ENCODE measurements at regions not wholly inside any gene's neighbourhood (a gene's known extent, or its start where the extent isn't known, plus 50 kb on each side); places are given as distances from the start of the nearest gene placed in this dataset.

GRCh38 chr17:70994194-70994593, 824.9 kb downstream of the KCNJ2 start:
- H3K14ac ChIP-seq (ENCODE audit: insufficient read length): no peak overlapping the region
- DNase-seq (ENCODE audit: low read depth in 1 of 2, low spot score in 2 of 2) (no peak), FAIRE-seq (no peak)
- peaks cover 0 to 4% (median 0%) of the 10 kb centered on the region in 4 experiments; a peak in 2 of 7 replicates for H3K4me1 ChIP-seq (replicated peaks in 1 of 4; ENCODE audit: control insufficient read depth in 3 of 4, insufficient read depth in 4 of 4, low read length in 3 of 4)
- ChIA-PET POLR2A (ENCODE audit: partially characterized antibody) (no interaction called here), CTCF (ENCODE audit: partially characterized antibody) (no interaction called here)
- no peak overlapping the region for H4K5ac ChIP-seq (ENCODE audit: insufficient read length, low read depth, low read length)
- H2AFZ ChIP-seq (ENCODE audit: low read length): no peak overlapping the region
- no peak overlapping the region for H3K4me3 ChIP-seq (ENCODE audit: extremely low read depth in 1 of 4, insufficient read depth in 2 of 4, low read depth in 3 of 4, low read length in 4 of 4)
- H3K4ac ChIP-seq (replicated peaks; ENCODE audit: insufficient read length, low read depth, low read length): no peak overlapping the region
- H3K79me1 ChIP-seq (ENCODE audit: low read depth, low read length): no peaks in the 10 kb centered on the region
- H4K20me1 ChIP-seq (replicated peaks in 1 of 2; ENCODE audit: control insufficient read depth in 1 of 2, insufficient read depth in 2 of 2, low read length in 2 of 2): no peaks in the 10 kb centered on the region
- no peaks in the 10 kb centered on the region for H3K27me3 ChIP-seq (replicated peaks in 1 of 4; ENCODE audit: control insufficient read depth in 3 of 4, extremely low read depth in 1 of 4, insufficient read depth in 3 of 4, low read length in 3 of 4)
- no peak overlapping the region for H2BK15ac ChIP-seq (ENCODE audit: low read length)
- H3K23ac ChIP-seq (ENCODE audit: insufficient read length): no peak overlapping the region
- no peak overlapping the region for H4K91ac ChIP-seq (replicated peaks; ENCODE audit: insufficient read length, low read length)
- H2BK5ac ChIP-seq (ENCODE audit: low read depth, low read length): no peak overlapping the region
- H3K56ac ChIP-seq (replicated peaks; ENCODE audit: insufficient read length, low read depth, low read length): no peak overlapping the region
- H2BK120ac ChIP-seq (replicated peaks; ENCODE audit: low read depth, low read length): no peak overlapping the region
- H3K36me3 ChIP-seq (ENCODE audit: control insufficient read depth in 2 of 4, insufficient read depth in 4 of 4, low read length in 3 of 4): no peaks in the 10 kb centered on the region
- no peaks in the 10 kb centered on the region for H3K23me2 ChIP-seq (ENCODE audit: low read depth, low read length)
- H3K27ac ChIP-seq (ENCODE audit: low read depth, low read length): no peak overlapping the region
- H2BK20ac ChIP-seq (ENCODE audit: low read length): no peak overlapping the region
- no peak overlapping the region for H3K4me2 ChIP-seq (ENCODE audit: insufficient read depth in 1 of 2, low read depth in 2 of 2, low read length in 2 of 2)
- no peak overlapping the region for H3K18ac ChIP-seq (ENCODE audit: extremely low read depth, low read length)
- no peak overlapping the region for H2BK12ac ChIP-seq (ENCODE audit: low read depth, low read length)
- no peaks in the 10 kb centered on the region for H3K9me3 ChIP-seq (ENCODE audit: insufficient read depth in 2 of 2, low read depth in 1 of 2, low read length in 1 of 2)
- TF ChIP-seq SP2 (IDR thresholded peaks at IDR 0.05; ENCODE audit: low read length): no peak
- TF ChIP-seq POU5F1 (IDR thresholded peaks at IDR 0.05; ENCODE audit: low read depth, low read length): no peak
- no peak for TF ChIP-seq NRF1 (IDR thresholded peaks at IDR 0.05; ENCODE audit: low read depth, low read length)
- no peak for TF ChIP-seq RNF2 (IDR thresholded peaks at IDR 0.05; ENCODE audit: borderline replicate concordance, low read depth, low read length, missing control alignments, poor library complexity, severe bottlenecking)
- no peak for TF ChIP-seq BCL11A (IDR thresholded peaks at IDR 0.05; ENCODE audit: low read depth in 2 of 2, low read length in 2 of 2)
- TF ChIP-seq CHD1 (IDR thresholded peaks at IDR 0.05; ENCODE audit: low read depth, low read length): no peak
- TF ChIP-seq EGR1 (IDR thresholded peaks at IDR 0.05; ENCODE audit: borderline replicate concordance, low read depth, low read length): no peak
- no peak for TF ChIP-seq KDM4A (IDR thresholded peaks at IDR 0.05; ENCODE audit: low read depth, low read length, severe bottlenecking)
- TF ChIP-seq E2F6 (IDR thresholded peaks at IDR 0.05): no peak
- no peak for TF ChIP-seq SIX5 (IDR thresholded peaks at IDR 0.05; ENCODE audit: low read depth, low read length)
- no peak for TF ChIP-seq EP300 (IDR thresholded peaks at IDR 0.05; ENCODE audit: borderline replicate concordance in 1 of 2, low read depth in 2 of 2, low read length in 2 of 2)
- TF ChIP-seq SAP30 (IDR thresholded peaks at IDR 0.05; ENCODE audit: insufficient read depth, insufficient replicate concordance, low read length): no peak
- no peak overlapping the region for H3K9ac ChIP-seq (replicated peaks in 1 of 4; ENCODE audit: extremely low read depth in 1 of 4, low read depth in 3 of 4, low read length in 3 of 4)
- H3K79me2 ChIP-seq (ENCODE audit: control insufficient read depth in 1 of 2, insufficient read depth in 2 of 2, low read length in 2 of 2): no peaks in the 10 kb centered on the region
- WGBS, 2 experiments (ENCODE audit: extremely low coverage in 1 of 2, insufficient coverage in 1 of 2, insufficient read length in 1 of 2, insufficient replicate concordance in 2 of 2, low coverage in 1 of 2, low lambda C conversion rate in 2 of 2, missing lambda C conversion rate in 1 of 2): 95% methylated on average over 2 of the region's 2 CpGs; no CpG with 5 or more reads in 1 of the 2 experiments
- H4K8ac ChIP-seq (ENCODE audit: extremely low read depth, insufficient read depth, low read length): no peak overlapping the region
- no peak overlapping the region for H2AK5ac ChIP-seq (ENCODE audit: low read depth, low read length)
